Mucosa of rectum (tissue), 2 donors: ENCODE measurements at regions not wholly inside any gene's neighbourhood (a gene's known extent, or its start where the extent isn't known, plus 50 kb on each side); places are given as distances from the start of the nearest gene placed in this dataset.
"Not testable (repeated sequence)": the region's sequence is repeated elsewhere in the genome, so short reads cannot be mapped to it uniquely, and the experiment has no call there.

ENCODE experiments used
- H3K27ac ChIP-seq, 2 donors: one replicate each; pipeline ENCODE4 v1.7.0; 2013; ENCODE audit warnings: inconsistent platforms in 2 of 2, low read depth in 2 of 2, low read length in 2 of 2
- H3K27me3 ChIP-seq, 2 donors: one replicate each; pipeline ENCODE4 v1.7.0; 2013; ENCODE audit warnings: low read length in 2 of 2; ENCODE audit not compliant: control insufficient read depth in 2 of 2, insufficient read depth in 2 of 2
- H3K36me3 ChIP-seq, 2 donors: one replicate each; pipeline ENCODE4 v1.7.0; 2013; ENCODE audit warnings: low read length in 2 of 2; ENCODE audit not compliant: control insufficient read depth in 2 of 2, insufficient read depth in 2 of 2
- H3K4me1 ChIP-seq, 2 donors: one replicate each; pipeline ENCODE4 v1.7.0; 2013; ENCODE audit warnings: low read length in 2 of 2, mild to moderate bottlenecking in 1 of 2; ENCODE audit not compliant: control insufficient read depth in 2 of 2, insufficient read depth in 2 of 2
- H3K4me3 ChIP-seq, 2 donors: one replicate each; pipeline ENCODE4 v1.7.0; 2013; ENCODE audit warnings: low read length in 2 of 2
- H3K9ac ChIP-seq, 2 donors: one replicate each; pipeline ENCODE4 v1.7.0; 2013; ENCODE audit warnings: low read length in 2 of 2, low read depth in 1 of 2, mild to moderate bottlenecking in 1 of 2
- H3K9me3 ChIP-seq, 2 donors: one replicate each; pipeline ENCODE4 v1.7.0; 2013; ENCODE audit warnings: low read length in 2 of 2; ENCODE audit not compliant: control insufficient read depth in 2 of 2
- donor health status: healthy.
- donor health status: Normal muscosa, but diverticular disease.

- no peak overlapping the region for H3K9ac ChIP-seq
- H3K36me3 ChIP-seq = no peaks in the 10 kb centered on the region
- H3K9me3 ChIP-seq = peaks cover 0 to 2% of the 10 kb centered on the region in 2 donors
- no peaks in the 10 kb centered on the region for H3K27me3 ChIP-seq
- H3K4me1 ChIP-seq = no peaks in the 10 kb centered on the region
- no peak overlapping the region for H3K27ac ChIP-seq
- H3K4me3 ChIP-seq = no peak overlapping the region
Measured at GRCh38 chr12:17148706-17149105, 542.7 kb upstream of the LMO3 start.

GRCh38 chr12:17142856-17143255 is 536.9 kb upstream of the LMO3 start:
- Histone ChIP-seq H3K27ac (no peak overlapping the region), H3K4me1 (no peaks in the 10 kb centered on the region), H3K27me3 (no peaks in the 10 kb centered on the region), H3K36me3 (no peaks in the 10 kb centered on the region), H3K9ac (no peak overlapping the region), H3K9me3 (no peaks in the 10 kb centered on the region), H3K4me3 (no peak overlapping the region)

GRCh38 chr12:17139931-17140330 is 534.0 kb upstream of the LMO3 start:
- no peak overlapping the region for H3K4me3 ChIP-seq
- no peaks in the 10 kb centered on the region for H3K27me3 ChIP-seq
- no peaks in the 10 kb centered on the region for H3K9me3 ChIP-seq

GRCh38 chr12:17137396-17137795 is 531.4 kb upstream of the LMO3 start:
- Histone ChIP-seq H3K36me3 (no peaks in the 10 kb centered on the region), H3K4me1 (no peaks in the 10 kb centered on the region), H3K9ac (no peak overlapping the region), H3K27ac (no peak overlapping the region), H3K4me3 (no peak overlapping the region), H3K27me3 (no peaks in the 10 kb centered on the region), H3K9me3 (no peaks in the 10 kb centered on the region)

More at GRCh38 chr12:17139931-17140330, 534.0 kb upstream of the LMO3 start:
- H3K4me1 ChIP-seq = no peaks in the 10 kb centered on the region
- H3K9ac ChIP-seq = no peak overlapping the region
- no peaks in the 10 kb centered on the region for H3K36me3 ChIP-seq
- no peak overlapping the region for H3K27ac ChIP-seq

GRCh38 chr12:17134315-17134714 is 528.4 kb upstream of the LMO3 start:
- Histone ChIP-seq H3K4me3 (no peak overlapping the region), H3K27ac (no peak overlapping the region), H3K9ac (no peak overlapping the region), H3K9me3 (no peaks in the 10 kb centered on the region), H3K36me3 (no peaks in the 10 kb centered on the region), H3K27me3 (no peaks in the 10 kb centered on the region), H3K4me1 (no peaks in the 10 kb centered on the region)

- Histone ChIP-seq H3K9ac (no peak overlapping the region), H3K27ac (no peak overlapping the region), H3K4me3 (no peak overlapping the region), H3K4me1 (no peaks in the 10 kb centered on the region), H3K9me3 (no peaks in the 10 kb centered on the region), H3K36me3 (no peaks in the 10 kb centered on the region), H3K27me3 (no peaks in the 10 kb centered on the region)
Measured at GRCh38 chr12:17132336-17132735, 526.4 kb upstream of the LMO3 start.

- not testable (repeated sequence) for H3K27ac ChIP-seq, H3K9ac ChIP-seq, H3K4me3 ChIP-seq, H3K27me3 ChIP-seq, H3K36me3 ChIP-seq, H3K9me3 ChIP-seq, H3K4me1 ChIP-seq
Measured at GRCh38 chr12:17116538-17116937, 510.6 kb upstream of the LMO3 start.

GRCh38 chr12:17110316-17110715 is 504.4 kb upstream of the LMO3 start:
- no peaks in the 10 kb centered on the region for H3K4me1 ChIP-seq
- no peaks in the 10 kb centered on the region for H3K27me3 ChIP-seq
- H3K27ac ChIP-seq = no peak overlapping the region
- no peak overlapping the region for H3K4me3 ChIP-seq
- H3K9ac ChIP-seq = no peak overlapping the region
- H3K36me3 ChIP-seq = no peaks in the 10 kb centered on the region
- H3K9me3 ChIP-seq = no peaks in the 10 kb centered on the region

GRCh38 chr12:17108877-17109541 is 503.0 kb upstream of the LMO3 start:
- Histone ChIP-seq H3K9me3 (no peaks in the 10 kb centered on the region), H3K4me1 (no peaks in the 10 kb centered on the region), H3K9ac (no peak overlapping the region), H3K27me3 (no peaks in the 10 kb centered on the region), H3K27ac (no peak overlapping the region), H3K4me3 (no peak overlapping the region), H3K36me3 (no peaks in the 10 kb centered on the region)

- Histone ChIP-seq H3K4me3 (no peak overlapping the region), H3K27ac (no peak overlapping the region), H3K4me1 (no peaks in the 10 kb centered on the region), H3K27me3 (no peaks in the 10 kb centered on the region), H3K9me3 (no peaks in the 10 kb centered on the region), H3K36me3 (no peaks in the 10 kb centered on the region), H3K9ac (no peak overlapping the region)
Measured at GRCh38 chr12:17104801-17105200, 498.8 kb upstream of the LMO3 start.

- no peaks in the 10 kb centered on the region for H3K36me3 ChIP-seq
- no peaks in the 10 kb centered on the region for H3K27me3 ChIP-seq
- H3K9me3 ChIP-seq = no peaks in the 10 kb centered on the region
- no peak overlapping the region for H3K4me3 ChIP-seq
- no peaks in the 10 kb centered on the region for H3K4me1 ChIP-seq
- no peak overlapping the region for H3K27ac ChIP-seq
- H3K9ac ChIP-seq = no peak overlapping the region
Measured at GRCh38 chr12:17097674-17098073, 491.7 kb upstream of the LMO3 start.
